ENCODE measurements at regions not wholly inside any gene's neighbourhood (a gene's known extent, or its start where the extent isn't known, plus 50 kb on each side); places are given as distances from the start of the nearest gene placed in this dataset.

DNA sequence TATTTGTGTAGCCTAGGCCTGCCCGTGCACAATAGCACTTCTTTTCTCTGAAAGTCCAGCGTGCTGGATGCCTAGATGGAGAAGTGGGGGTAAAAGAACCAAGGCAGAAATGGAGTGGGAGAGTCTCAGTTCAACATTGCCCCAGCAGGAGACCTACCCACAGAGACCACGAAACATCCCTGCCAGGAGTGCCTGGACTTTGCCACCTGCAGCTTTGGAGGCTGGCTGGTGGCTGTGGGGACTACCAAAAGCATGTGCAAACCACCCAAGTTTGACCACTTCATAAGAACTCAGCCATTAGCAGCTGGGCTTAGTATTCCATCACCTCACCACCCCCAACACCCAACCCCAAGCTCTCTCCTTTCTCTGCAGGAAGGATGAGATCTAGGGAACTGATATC lies 416.9 kb upstream of the ID2 start:
- ChIA-PET CTCF (no interaction called here), POLR2A (ENCODE audit: low non-redundant PET) (no interaction called here)

GRCh38 chr2:8265476-8266226 lies 416.2 kb upstream of the ID2 start:
- BruUV-seq (replicated peaks) = no TSS peak
- intact Hi-C loops (cut with micrococcal nuclease; ENCODE audit: unreplicated experiment) = no loop called here

More for the DNA sequence above, 416.9 kb upstream of the ID2 start:
- Histone ChIP-seq H3K27ac (ENCODE audit: low read depth, low read length, poor library complexity, severe bottlenecking) (no peak overlapping the region), H3K9me3 (ENCODE audit: low read depth, low read length, poor library complexity, severe bottlenecking) (no peaks in the 10 kb centered on the region), H3K36me3 (ENCODE audit: insufficient read depth, low read length, poor library complexity, severe bottlenecking) (no peaks in the 10 kb centered on the region), H3K4me3 (ENCODE audit: low read depth, low read length, poor library complexity, severe bottlenecking) (no peak overlapping the region), H3K4me1 (ENCODE audit: insufficient read depth, low read length, poor library complexity, severe bottlenecking) (no peaks in the 10 kb centered on the region), H3K27me3 (replicated peaks; ENCODE audit: insufficient read depth, low read depth, low read length, poor library complexity) (no peaks in the 10 kb centered on the region)
- intact Hi-C loops (cut with micrococcal nuclease; ENCODE audit: unreplicated experiment) = no loop called here
- no peak for DNase-seq (ENCODE audit: low spot score)
- BruUV-seq (replicated peaks) = no TSS peak
- TF ChIP-seq CTCF (conservative IDR thresholded peaks at IDR 0.05; ENCODE audit: low read depth, low read length) (no peak), EZH2 (IDR thresholded peaks at IDR 0.05; ENCODE audit: borderline replicate concordance, low read depth, low read length, poor library complexity, severe bottlenecking) (no peak)

DNA sequence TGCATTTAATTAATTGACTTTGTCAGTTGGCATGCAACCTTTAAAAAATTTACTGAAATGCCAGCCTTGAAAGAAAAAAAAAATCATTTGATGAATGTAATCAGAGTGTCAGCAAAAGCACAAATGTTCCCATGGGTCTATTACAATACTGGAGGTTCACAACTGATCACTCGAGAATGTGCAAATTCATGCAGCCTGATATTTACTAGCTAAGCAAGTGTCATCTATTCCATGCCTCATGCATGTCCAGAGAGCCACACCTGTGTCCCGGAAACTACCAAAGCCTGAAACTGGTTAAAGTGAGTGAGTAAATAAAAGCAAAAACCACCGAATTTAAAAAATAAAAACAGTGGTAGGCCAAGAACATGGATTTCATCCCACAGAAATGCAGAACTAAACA lies 415.3 kb upstream of the ID2 start:
- ChIA-PET CTCF (no interaction called here), POLR2A (ENCODE audit: low non-redundant PET) (no interaction called here)
- intact Hi-C loops (cut with micrococcal nuclease; ENCODE audit: unreplicated experiment) = no loop called here
- no peak overlapping the region for H3K27ac ChIP-seq (ENCODE audit: low read depth, low read length, poor library complexity, severe bottlenecking)
- no peak for TF ChIP-seq CTCF (conservative IDR thresholded peaks at IDR 0.05; ENCODE audit: low read depth, low read length)
- no peak for TF ChIP-seq EZH2 (IDR thresholded peaks at IDR 0.05; ENCODE audit: borderline replicate concordance, low read depth, low read length, poor library complexity, severe bottlenecking)
- H3K4me3 ChIP-seq (ENCODE audit: low read depth, low read length, poor library complexity, severe bottlenecking) = no peak overlapping the region
- BruUV-seq (replicated peaks) = no TSS peak
- DNase-seq (ENCODE audit: low spot score) = no peak
- no peaks in the 10 kb centered on the region for H3K9me3 ChIP-seq (ENCODE audit: low read depth, low read length, poor library complexity, severe bottlenecking)
- no peaks in the 10 kb centered on the region for H3K27me3 ChIP-seq (replicated peaks; ENCODE audit: insufficient read depth, low read depth, low read length, poor library complexity)
- no peaks in the 10 kb centered on the region for H3K4me1 ChIP-seq (ENCODE audit: insufficient read depth, low read length, poor library complexity, severe bottlenecking)
- no peaks in the 10 kb centered on the region for H3K36me3 ChIP-seq (ENCODE audit: insufficient read depth, low read length, poor library complexity, severe bottlenecking)

More at GRCh38 chr2:8265476-8266226, 416.2 kb upstream of the ID2 start:
- ChIA-PET POLR2A (ENCODE audit: low non-redundant PET) (no interaction called here), CTCF (no interaction called here)
- Histone ChIP-seq H3K36me3 (ENCODE audit: insufficient read depth, low read length, poor library complexity, severe bottlenecking) (no peaks in the 10 kb centered on the region), H3K27me3 (replicated peaks; ENCODE audit: insufficient read depth, low read depth, low read length, poor library complexity) (no peaks in the 10 kb centered on the region), H3K27ac (ENCODE audit: low read depth, low read length, poor library complexity, severe bottlenecking) (no peak overlapping the region), H3K4me1 (ENCODE audit: insufficient read depth, low read length, poor library complexity, severe bottlenecking) (no peaks in the 10 kb centered on the region), H3K9me3 (ENCODE audit: low read depth, low read length, poor library complexity, severe bottlenecking) (no peaks in the 10 kb centered on the region), H3K4me3 (ENCODE audit: low read depth, low read length, poor library complexity, severe bottlenecking) (no peak overlapping the region)
- no peak for DNase-seq (ENCODE audit: low spot score)
- TF ChIP-seq CTCF (conservative IDR thresholded peaks at IDR 0.05; ENCODE audit: low read depth, low read length) = no peak
- no peak for TF ChIP-seq EZH2 (IDR thresholded peaks at IDR 0.05; ENCODE audit: borderline replicate concordance, low read depth, low read length, poor library complexity, severe bottlenecking)
